Stimulated activated CD4-positive, alpha-beta T cell treated with anti-CD3 and anti-CD28 coated beads, TNF-alpha, amount 100 ng/mL, for 48 hours (primary cell): ENCODE measurements at regions not wholly inside any gene's neighbourhood (a gene's known extent, or its start where the extent isn't known, plus 50 kb on each side); places are given as distances from the start of the nearest gene placed in this dataset.

Experiments
- DNase-seq, 3 donors: peaks; one replicate each; pipeline ENCODE4 v3.0.0-alpha.2; 2020; ENCODE audit warnings: low read depth in 3 of 3

DNA sequence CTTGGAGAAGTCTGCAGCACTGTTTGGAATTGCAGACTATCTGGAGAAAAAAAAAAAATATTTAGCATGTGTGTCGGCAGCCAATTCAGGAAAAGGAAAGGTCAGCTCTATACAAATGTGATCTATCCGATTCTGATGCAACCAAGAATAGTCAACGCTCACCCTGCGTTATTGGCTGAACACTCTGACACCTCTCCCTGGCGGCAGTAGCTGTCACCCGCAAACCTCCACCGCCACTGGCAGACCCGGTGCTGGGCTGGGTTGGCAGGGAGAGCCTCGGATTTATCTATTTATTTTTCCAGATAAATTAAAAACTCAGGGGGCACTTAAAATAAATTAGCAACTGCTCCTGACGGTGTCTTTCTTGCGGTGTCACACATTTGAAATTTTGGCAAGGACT lies 409.7 kb downstream of the VRK1 start:
- DNase-seq, result no peak

DNA sequence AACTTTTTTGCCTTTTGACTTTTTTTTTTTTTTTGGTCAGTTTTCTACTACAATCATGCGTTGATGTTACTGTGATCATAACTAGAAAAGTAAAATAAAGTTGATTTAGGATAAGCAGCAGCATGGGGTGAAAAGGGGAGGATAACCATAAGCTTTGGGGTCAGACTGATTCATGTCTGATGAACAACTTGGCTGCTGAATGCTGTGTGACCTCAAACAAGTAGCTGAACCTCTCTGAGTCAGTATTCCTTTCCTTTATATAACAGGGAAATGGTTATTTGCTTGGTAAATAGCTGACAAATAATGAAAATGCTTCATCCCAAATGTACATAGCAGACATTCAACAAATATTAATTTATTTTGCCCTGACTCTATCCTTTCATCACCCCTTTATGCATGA lies 413.0 kb downstream of the VRK1 start:
- DNase-seq, result no peak

DNA sequence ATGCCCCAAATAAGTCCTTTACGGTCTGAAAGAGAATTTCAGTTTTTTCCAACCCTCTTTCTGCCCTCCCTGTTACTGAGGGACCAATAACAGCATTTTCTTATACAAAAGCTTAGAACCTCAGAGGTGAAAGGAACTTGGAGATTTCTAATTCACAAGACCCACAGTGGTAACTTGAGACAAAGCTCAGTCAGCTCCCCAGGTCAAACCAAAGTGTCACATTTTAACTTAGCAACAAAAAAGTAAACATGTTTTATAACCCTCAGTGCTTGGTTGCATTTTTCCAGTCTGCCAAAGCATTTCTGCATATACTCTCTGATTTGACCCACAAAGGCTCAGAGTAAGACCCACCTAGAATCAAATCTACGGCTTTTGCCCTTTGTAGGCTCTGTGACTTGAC lies 415.2 kb downstream of the VRK1 start:
- DNase-seq, result no peak

DNA sequence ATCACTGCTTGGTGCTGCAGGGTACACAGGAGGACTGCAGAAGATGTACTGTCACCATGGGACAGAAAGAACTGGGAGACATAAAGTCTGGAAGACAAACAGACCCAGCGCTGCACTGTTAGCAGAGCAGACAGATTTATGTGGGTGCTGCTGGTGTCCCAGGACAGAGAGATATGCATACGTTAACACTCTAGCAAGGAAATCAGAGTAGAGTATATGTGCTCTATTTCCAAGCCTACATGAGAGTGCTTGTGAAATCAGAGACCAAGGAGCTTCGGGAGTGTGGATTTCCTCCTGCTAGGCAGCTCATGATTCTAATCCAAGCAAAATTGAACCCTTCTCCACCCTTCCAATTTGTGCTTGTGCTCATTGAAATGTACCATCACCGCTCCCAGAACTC lies 416.5 kb downstream of the VRK1 start:
- no peak for DNase-seq

DNA sequence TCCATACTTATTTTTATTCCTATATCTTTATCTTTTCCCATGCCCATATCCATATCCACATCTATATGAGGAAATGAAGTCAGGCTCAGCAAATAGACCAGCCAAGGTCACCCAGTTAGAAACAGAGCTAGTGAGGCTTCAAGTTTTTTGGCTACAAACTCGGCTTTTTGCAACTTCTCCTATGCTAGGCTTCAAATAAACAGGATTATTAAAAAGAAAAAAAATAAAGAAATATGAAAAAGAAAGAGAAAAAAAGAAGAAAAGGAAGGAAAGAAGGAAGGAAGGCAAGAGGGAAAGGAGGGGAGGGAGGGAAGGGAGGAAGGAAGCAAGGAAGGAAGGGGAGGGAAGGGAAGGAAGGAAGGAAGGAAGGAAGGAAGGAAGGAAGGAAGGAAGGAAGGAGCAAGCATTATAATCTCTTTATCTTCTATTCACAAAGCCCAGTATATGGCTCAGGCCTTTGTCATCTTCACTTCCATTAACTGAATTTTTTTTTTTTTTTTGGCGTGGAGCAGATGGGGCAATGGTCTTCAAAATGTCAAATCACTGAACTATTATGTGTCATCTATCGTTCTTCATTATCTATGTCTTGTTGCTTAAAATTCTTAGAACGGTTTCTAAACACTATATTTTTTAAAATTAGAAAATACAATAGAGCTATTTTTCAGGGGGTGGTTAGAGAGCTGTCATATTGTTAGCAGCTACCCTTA lies 418.2 kb downstream of the VRK1 start:
- DNase-seq, result no peak

DNA sequence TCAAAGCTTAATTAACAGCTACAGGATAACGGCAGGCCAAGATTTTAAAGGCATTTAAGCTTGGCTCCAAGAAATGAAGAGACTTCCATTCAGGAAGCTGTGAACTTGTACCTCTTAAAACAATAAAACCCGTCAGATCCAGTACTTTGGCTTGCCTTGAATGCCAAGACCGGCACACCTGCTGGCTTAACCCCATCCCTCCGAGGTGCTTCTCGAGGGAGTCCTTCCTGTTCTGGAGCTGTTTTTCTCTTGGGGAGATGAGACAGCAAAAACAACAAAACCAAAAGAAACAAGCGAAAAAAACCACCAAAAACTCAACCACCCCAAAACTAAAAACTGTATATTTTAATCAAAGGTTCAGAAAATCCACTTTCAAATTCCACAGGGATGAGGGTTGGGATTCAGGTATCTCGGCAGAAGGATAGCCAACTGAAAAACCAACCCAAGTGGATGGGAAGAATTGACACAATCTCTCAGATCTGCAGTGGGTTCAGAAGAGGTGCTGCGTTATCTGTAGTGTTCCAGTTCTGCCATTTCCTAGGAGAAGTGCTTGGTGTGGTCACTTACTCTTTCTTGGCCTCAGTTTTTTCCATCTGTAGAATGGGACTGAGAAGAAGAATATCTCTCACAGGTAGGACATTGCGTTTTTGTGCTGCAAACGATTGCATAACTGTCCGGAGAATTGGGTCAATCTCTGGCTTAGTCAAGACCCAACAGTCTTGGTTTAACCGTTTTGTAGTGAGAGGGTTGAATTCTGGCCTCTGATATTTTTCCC lies 420.1 kb downstream of the VRK1 start:
- DNase-seq, result no peak

DNA sequence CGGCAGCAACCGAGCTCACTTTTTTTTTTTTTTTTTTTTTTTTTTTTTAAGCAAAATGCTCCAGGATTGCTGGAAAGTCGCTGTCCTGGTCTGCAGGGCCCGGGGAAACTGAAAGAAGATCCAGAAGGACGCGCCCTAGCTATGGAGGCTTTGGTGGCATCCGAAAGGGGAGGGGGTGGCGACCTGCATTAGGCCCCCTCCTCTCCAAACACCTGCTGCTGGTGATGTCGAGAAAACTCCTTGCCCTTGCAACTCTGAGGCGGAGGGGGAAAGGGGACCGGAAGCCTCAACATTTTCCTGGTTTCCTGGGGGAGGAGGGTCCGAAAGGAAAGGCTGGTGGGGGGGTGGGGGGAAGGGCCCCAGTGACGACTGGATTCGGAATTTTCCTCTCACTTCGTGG lies 421.1 kb downstream of the VRK1 start:
- DNase-seq, result no peak

DNA sequence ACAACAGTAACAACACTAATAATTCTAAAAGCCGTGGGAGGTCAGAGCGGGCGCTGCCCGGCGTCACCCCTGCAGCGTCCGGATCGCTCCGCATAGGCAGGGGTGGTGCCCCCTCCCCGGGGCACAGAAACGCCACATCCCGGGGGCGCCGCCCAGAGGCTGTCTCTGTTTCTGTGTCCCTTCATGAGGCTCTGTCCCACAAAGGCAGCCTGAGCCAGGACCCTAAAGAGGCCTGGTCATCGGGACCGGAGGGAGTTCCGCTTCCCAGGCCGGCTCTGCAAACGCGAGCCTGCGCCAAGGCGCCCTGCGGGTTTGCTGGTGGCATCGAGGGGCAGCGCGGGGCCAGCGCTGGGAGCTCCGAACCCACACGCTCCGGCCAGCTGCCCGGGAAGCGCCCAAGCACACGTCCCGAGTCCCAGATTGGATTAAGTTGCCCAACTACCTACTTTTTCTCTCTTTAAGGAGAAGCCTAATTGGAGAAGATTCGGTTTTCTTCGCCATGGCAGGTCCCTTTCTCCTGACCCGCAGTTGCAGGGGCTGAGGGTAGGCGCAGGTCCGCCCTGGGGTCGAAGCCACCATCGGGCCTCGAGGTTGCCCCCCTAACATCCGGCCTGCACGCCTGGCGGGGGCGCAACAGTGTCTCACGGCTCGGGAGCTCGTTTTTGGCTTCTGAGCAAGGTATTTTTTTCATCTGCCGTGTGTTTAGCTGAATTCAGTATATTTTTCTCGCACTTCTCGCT lies 421.7 kb downstream of the VRK1 start:
- peak in 1 of 3 donors; percentile 20 for DNase-seq

DNA sequence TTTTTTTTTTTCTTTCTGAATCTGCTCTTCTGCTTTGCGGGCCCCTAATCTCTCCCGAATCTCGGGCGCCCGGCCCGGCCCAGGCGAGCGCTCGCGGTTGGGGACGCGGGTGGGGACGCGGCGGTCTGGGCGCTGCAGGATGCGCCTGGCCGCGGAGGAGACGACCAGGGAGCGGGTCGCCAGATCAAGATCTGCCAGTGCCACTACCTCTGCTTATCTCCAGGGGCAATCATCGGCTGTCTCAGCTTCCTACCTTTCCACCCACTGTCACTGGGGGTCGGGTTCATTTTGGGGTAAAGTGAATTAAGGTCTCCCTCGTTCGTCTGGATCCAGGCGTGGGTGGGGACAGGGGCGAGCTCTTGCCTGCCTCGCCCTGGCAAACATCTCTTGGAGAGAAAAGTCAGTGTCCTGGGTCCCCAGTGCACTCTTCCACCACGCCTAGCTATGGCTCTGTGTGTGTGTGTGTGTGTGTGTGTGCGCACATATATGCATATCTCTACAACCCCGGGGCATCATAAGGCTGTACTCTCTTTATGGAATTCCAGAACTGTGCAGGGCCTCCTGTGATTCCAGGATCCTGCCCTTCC lies 422.3 kb downstream of the VRK1 start:
- peak in 1 of 3 donors; percentile 5 for DNase-seq

DNA sequence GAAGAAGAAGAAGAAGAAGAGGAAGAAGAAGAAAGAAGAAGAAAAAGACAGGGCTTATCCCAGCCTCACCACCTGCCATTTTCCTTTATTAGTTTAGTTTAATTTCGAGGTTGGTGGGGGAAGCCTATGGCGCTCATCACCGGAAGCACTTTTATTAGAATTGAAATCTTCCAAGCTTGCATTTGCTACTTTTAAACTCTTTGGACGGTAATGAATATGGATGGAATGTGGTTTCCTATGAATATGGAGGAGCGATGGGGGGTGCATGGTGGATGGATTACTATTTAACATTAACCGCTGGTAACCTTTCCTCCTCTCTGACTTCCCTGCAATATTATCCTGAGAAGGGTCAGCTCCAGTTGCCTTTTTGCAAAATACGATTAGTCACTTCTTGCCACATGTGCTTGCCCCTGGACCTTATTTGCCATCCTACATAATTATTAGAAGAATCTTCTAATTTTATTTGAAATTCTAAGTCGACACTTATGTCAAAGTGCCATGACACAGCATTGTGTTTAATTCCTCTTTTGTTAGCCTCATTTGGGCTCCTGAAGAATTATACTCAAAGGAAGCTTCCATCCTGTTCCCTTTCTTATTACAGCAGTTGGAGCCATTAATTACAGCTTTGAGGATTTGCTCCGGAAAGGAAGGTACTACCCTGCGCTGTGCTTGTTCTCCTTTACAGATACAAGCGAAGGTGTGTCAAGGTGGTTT lies 424.5 kb downstream of the VRK1 start:
- DNase-seq, result no peak

DNA sequence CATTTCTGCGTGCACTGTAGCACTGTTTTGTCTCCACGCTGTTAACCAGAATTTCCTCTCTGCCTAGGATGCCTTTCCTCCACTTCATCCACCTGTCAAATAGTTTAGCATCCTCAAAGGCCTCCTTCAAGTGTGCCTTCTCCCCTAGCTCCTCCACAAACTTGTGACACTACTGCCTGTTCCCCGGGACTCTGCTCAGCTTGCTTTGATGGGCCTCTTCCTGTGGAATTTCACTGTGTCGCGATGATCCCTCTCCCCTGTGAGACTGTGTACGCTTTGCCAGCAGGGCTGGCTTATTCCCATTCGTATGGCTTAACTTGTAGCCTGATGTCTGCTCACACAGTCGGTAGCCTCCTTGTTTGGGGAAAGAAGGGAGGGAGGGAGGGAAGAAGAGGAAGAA lies 426.8 kb downstream of the VRK1 start:
- no peak for DNase-seq

DNA sequence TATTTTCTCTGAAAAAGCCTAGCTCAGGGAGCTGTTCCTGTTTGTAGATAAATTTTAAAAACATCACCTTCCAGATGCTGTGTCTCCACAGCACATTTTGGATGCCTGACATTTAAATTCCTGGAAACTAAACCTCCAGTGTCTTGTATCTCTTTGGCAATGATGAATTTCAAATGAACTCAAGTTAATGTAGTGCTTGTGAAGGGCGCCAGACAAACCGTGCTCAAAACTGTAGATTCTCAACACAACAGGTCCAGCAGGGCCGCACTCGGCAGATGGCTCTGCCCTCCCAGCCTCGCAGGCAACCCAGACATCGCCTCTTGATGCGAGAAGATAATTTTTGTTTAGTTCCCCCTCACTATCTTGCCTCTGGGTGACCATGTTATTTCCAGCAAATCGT lies 432.9 kb downstream of the VRK1 start:
- no peak for DNase-seq

DNA sequence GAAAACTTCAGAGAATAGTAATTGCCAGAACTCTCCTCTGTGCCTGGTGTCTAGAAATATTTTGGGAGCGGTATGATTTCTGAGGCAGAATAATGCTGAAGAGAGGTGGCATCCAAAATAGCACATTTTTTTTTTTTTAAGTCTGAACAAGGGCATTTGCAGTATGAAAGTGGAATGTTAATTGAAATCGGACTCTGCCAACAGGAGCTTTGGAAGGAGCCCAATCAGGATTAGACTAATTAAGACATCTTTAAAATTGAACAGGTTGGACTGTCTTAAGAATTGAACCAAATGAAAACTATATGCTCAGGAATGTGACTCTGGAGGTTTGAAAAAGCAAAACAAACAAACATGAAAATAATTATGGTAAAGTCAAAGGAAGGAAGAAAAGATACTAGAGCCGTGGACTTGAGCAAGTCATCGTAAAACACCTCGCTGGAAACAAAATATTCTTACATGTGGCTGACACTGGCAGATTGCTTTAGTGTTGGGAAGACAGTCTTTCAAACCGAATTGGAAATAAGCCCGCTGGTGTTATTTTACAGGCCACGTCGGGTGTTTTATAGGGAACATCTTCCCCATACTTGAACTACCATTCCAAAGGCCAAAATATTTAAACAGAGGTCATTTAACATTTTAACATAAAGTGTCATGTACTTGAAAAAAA lies 436.3 kb downstream of the VRK1 start:
- no peak for DNase-seq

DNA sequence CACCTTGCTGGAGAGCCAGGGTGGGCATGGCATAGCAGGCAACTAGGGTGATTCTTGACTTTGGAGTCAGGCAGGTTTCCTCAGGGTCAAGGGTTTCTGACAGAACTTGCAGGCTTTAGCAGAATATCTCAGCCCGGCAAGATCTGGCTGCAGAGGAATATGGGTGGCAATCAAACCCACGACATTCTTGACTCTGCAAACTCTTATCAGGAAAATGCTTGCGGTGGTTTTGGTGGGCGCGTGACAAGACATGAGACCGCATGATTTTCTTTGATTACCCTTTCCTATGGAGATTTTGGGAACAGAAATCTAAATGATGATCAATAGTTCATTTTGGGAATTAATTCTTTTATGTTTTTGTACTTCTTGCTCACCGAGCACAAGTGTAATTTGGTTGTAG lies 449.5 kb downstream of the VRK1 start:
- no peak for DNase-seq

DNA sequence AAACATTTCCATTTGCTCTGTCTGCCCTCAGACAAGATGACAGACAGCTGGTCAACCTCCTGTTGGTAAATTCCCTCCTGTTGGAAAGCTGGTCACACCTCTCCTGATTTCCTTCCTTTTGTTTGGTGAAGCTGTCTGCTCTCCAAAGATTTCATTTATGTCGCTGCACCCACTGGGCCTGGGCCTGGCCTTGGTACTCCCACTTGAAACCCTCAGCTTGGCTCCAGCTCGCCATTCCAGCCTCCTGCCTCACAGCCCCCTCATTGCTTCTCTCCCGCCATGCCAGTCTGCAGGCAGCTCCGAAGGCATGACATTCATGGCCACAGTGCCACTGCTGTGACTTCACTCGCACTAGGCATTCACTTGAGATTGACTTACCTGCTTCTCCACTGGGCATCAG lies 451.8 kb downstream of the VRK1 start:
- DNase-seq, result no peak

DNA sequence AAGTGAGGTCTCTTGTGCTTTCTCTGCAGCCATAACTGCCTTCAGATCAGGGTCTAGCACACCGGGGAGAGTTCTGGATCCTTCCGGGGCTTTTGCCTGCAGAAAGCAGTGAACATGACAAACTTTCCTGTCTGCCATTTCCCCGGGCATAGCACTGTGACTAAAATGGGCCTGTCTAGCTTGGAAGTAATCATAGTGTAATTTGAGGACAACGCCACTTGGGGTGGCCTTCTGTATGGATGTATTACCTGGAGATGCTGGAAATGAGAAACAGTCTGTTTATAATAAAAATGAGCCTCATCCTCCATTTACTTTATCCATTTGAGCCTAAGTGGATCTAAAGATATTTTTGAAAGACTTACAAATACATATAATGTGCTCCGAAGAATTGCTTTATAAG lies 453.7 kb downstream of the VRK1 start:
- no peak for DNase-seq

DNA sequence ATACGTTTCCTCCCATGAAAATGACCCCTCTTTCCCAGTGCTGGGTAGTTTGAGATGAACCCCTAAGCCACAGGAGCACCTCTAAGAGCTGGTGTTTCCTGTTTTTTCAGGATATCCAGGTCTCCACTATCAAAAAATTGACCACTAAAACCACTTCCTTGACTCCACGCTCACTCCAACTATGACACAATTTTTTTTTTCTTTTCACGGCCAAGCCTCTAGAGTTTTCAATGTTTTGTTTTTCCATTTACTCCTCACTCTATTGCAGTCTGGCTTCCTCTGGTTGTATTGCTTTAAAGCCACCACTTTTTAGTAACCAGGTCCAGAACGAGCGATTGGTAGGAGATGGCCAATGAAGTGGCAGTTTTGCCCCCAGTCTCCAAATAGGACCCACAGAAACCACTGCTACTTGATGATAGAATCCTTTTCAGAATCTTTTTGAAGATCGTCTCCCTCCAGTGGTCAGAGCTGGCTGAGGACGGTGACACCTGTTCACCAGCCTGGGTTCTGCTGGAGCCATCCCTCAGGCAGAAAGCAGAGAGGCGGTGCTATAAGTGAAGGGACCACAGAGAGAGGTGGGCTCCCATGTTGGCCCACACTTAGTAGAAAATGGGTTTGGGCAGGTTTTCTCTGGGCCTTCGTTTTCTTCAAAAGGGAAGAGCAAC lies 454.4 kb downstream of the VRK1 start:
- no peak for DNase-seq

DNA sequence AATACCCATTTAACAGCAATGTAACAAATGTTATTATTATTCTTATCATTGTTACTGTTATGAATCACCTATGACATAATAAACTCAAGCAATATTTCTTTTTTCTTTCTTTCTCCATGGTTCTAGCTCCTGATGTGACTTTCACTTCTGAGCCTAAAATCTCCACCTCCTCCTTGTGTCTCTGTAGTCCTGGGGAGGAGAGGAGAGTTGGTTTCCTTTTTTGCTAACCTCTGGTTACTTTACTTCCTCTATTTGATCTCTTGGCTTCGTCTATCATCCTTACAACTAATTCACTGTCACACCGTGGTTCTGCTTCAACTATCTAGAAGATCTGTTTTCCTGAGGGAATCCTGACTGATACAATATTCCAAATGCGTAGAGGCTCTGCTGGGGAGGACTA lies 456.6 kb downstream of the VRK1 start:
- no peak for DNase-seq

DNA sequence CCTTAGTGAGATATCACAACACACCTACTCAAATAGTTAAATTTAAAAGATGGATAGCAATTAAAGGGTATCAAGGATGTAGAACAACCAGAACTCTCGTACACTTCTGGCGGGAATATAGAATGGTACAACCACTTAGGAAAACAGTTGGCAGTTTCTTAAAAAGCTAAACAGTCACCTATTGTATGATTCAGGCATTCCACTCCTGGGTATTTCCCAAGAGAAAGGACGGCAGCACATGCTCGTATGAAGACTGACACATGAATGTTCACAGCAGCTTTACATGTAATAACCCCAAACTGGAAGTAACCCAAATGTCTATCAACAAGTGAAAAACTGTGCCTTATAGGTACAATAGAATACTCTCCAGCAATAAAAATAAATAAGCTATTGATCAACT lies 465.2 kb downstream of the VRK1 start:
- DNase-seq, result no peak

DNA sequence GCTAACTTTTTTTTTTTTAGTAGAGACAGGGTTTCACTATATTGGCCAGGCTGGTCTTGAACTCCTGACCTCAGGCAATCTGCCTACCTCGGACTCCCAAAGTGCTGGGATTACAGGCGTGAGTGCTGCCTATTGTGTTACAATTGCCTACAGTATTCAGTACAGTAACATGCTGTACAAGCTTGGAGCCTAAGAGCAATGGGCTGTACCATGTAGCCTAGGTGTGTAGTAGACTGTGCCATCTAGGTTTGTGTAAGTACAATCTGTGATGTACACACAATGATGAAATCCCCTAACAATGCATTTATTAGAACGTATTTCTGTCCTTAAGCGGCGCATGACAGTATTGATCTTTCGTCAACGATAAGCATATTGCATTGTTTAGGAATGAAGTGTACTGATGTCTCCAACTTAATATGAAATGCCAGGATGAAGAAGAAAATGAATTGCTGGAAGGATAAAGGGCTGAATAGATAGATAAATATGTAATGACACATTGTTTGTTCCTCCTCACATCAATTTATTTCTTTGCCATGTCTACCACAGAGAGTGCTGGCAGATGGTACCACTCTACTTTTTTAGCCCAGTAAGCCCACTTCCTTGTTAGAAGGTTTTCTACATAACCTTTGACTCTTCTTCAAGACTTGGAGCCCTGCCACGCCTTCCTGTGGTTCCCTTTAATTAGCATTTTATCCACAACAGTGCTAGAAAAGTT lies 467.5 kb downstream of the VRK1 start:
- no peak for DNase-seq
